ENCODE measurements at regions not wholly inside any gene's neighbourhood (a gene's known extent, or its start where the extent isn't known, plus 50 kb on each side); places are given as distances from the start of the nearest gene placed in this dataset.

GRCh38 chr16:6031567-6031966 is 934.0 kb upstream of the EEF2KMT start:
- in situ Hi-C loops (cut with MboI; ENCODE audit: low sequenced_read_pairs), result no loop called here

- in situ Hi-C loops (cut with MboI; ENCODE audit: low sequenced_read_pairs), result no loop called here
These were observed 933.5 kb upstream of the EEF2KMT start for GRCh38 chr16:6031102-6031501.

- in situ Hi-C loops (cut with MboI; ENCODE audit: low sequenced_read_pairs), result no loop called here
These were observed 930.1 kb upstream of the EEF2KMT start for GRCh38 chr16:6027733-6028132.

GRCh38 chr16:6023449-6023848 is 925.9 kb upstream of the EEF2KMT start:
- in situ Hi-C loops (cut with MboI; ENCODE audit: low sequenced_read_pairs), result no loop called here

GRCh38 chr16:6021276-6021943 is 923.8 kb upstream of the EEF2KMT start:
- in situ Hi-C loops (cut with MboI; ENCODE audit: low sequenced_read_pairs), result no loop called here

- in situ Hi-C loops (cut with MboI; ENCODE audit: low sequenced_read_pairs), result no loop called here
These were observed 922.8 kb upstream of the EEF2KMT start for GRCh38 chr16:6020162-6020985.

- in situ Hi-C loops (cut with MboI; ENCODE audit: low sequenced_read_pairs), result no loop called here
These were observed 921.9 kb upstream of the EEF2KMT start for GRCh38 chr16:6019490-6019991.

GRCh38 chr16:6018848-6019489 is 921.4 kb upstream of the EEF2KMT start:
- in situ Hi-C loops (cut with MboI; ENCODE audit: low sequenced_read_pairs), result no loop called here

- in situ Hi-C loops (cut with MboI; ENCODE audit: low sequenced_read_pairs), result no loop called here
These were observed 919.1 kb upstream of the EEF2KMT start for GRCh38 chr16:6016530-6017184.

- in situ Hi-C loops (cut with MboI; ENCODE audit: low sequenced_read_pairs), result no loop called here
These were observed 915.1 kb upstream of the EEF2KMT start for GRCh38 chr16:6012716-6013115.

- in situ Hi-C loops (cut with MboI; ENCODE audit: low sequenced_read_pairs), result no loop called here
These were observed 911.6 kb upstream of the EEF2KMT start for GRCh38 chr16:6009151-6009550.

GRCh38 chr16:6008670-6009069 is 911.1 kb upstream of the EEF2KMT start:
- in situ Hi-C loops (cut with MboI; ENCODE audit: low sequenced_read_pairs), result no loop called here

- in situ Hi-C loops (cut with MboI; ENCODE audit: low sequenced_read_pairs), result no loop called here
These were observed 895.8 kb upstream of the EEF2KMT start for GRCh38 chr16:5993356-5993755.

GRCh38 chr16:5982979-5983378 is 885.4 kb upstream of the EEF2KMT start:
- in situ Hi-C loops (cut with MboI; ENCODE audit: low sequenced_read_pairs), result no loop called here

GRCh38 chr16:5979905-5980550 is 882.4 kb upstream of the EEF2KMT start:
- in situ Hi-C loops (cut with MboI; ENCODE audit: low sequenced_read_pairs), result no loop called here

GRCh38 chr16:5977329-5977728 is 879.7 kb upstream of the EEF2KMT start:
- in situ Hi-C loops (cut with MboI; ENCODE audit: low sequenced_read_pairs), result no loop called here

- in situ Hi-C loops (cut with MboI; ENCODE audit: low sequenced_read_pairs), result no loop called here
These were observed 875.2 kb upstream of the EEF2KMT start for GRCh38 chr16:5972747-5973146.

- in situ Hi-C loops (cut with MboI; ENCODE audit: low sequenced_read_pairs), result no loop called here
These were observed 874.3 kb upstream of the EEF2KMT start for GRCh38 chr16:5971924-5972323.

- in situ Hi-C loops (cut with MboI; ENCODE audit: low sequenced_read_pairs), result no loop called here
These were observed 873.5 kb upstream of the EEF2KMT start for GRCh38 chr16:5971106-5971505.

- in situ Hi-C loops (cut with MboI; ENCODE audit: low sequenced_read_pairs), result no loop called here
These were observed 868.4 kb upstream of the EEF2KMT start for GRCh38 chr16:5966004-5966403.

- in situ Hi-C loops (cut with MboI; ENCODE audit: low sequenced_read_pairs), result no loop called here
These were observed 867.7 kb upstream of the EEF2KMT start for GRCh38 chr16:5965321-5965720.

All from HL-60/S4 (cell line).